Muscle of leg (tissue), 3 donors: ENCODE measurements at regions not wholly inside any gene's neighbourhood (a gene's known extent, or its start where the extent isn't known, plus 50 kb on each side); places are given as distances from the start of the nearest gene placed in this dataset.

Source experiments
- DNase-seq: peaks from one replicate; pipeline ENCODE4 v3.0.0; 2013
- H3K27ac ChIP-seq: one replicate; pipeline ENCODE4 v1.5.1; 2013; ENCODE audit warnings: mild to moderate bottlenecking, low read length, control low read depth
- H3K27me3 ChIP-seq: one replicate; pipeline ENCODE4 v1.6.1; 2013; ENCODE audit warnings: low read length; ENCODE audit not compliant: control insufficient read depth, insufficient read depth
- H3K36me3 ChIP-seq: one replicate; pipeline ENCODE4 v1.6.1; 2013; ENCODE audit warnings: low read length; ENCODE audit not compliant: control insufficient read depth, insufficient read depth
- H3K4me1 ChIP-seq: one replicate; pipeline ENCODE4 v1.6.1; 2013; ENCODE audit warnings: low read length; ENCODE audit not compliant: control insufficient read depth, insufficient read depth
- H3K4me3 ChIP-seq: one replicate; pipeline ENCODE4 v1.5.1; 2013; ENCODE audit warnings: low read length, control low read depth
- H3K9me3 ChIP-seq: replicated peaks from 2 replicates; pipeline ENCODE4 v1.6.1; 2013; ENCODE audit warnings: low read depth, low read length; ENCODE audit not compliant: control insufficient read depth
- WGBS: methylation state at CpG from one replicate; pipeline ENCODE4 v1.1.5; 2013; ENCODE audit warnings: missing lambda C conversion rate; ENCODE audit not compliant: insufficient coverage; 5-methylcytosine and 5-hydroxymethylcytosine counted together

DNA sequence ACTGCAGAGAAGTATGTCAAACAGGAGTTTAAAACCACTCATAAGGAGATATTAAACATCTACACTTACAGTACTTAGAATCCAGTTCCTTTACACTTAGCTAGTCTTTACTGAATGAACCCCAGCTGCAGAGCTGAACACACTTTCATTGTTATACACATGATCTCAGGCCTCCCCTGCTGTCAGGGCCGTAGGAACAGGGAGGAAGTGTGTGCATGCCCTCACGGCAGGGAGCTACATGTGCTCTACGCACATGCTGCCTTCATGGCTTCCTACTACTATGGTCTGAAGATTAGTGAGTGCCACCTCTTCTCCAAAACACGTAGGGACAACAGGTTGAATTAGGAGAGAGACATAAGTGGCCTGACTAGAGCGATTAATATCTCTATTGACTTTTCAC is 191.5 kb downstream of the SIPA1L2 start:
- no peak overlapping the region for H3K4me3 ChIP-seq
- no peaks in the 10 kb centered on the region for H3K9me3 ChIP-seq
- H3K27ac ChIP-seq = no peak overlapping the region
- no peaks in the 10 kb centered on the region for H3K27me3 ChIP-seq
- H3K36me3 ChIP-seq = peaks cover 32% of the 10 kb centered on the region
- no peak for DNase-seq
- no CpG with 5 or more reads among the region's 5 CpGs for WGBS
- peaks cover 6% of the 10 kb centered on the region for H3K4me1 ChIP-seq

- peaks cover 30% of the 10 kb centered on the region for H3K36me3 ChIP-seq
Measured at GRCh38 chr1:232437510-232437909, 192.4 kb downstream of the SIPA1L2 start.

GRCh38 chr1:232435729-232436128 is 194.2 kb downstream of the SIPA1L2 start:
- Histone ChIP-seq H3K36me3 (peaks cover 18% of the 10 kb centered on the region), H3K27ac (no peak overlapping the region), H3K4me3 (no peak overlapping the region), H3K27me3 (no peaks in the 10 kb centered on the region), H3K9me3 (no peaks in the 10 kb centered on the region), H3K4me1 (peaks cover 21% of the 10 kb centered on the region)
- peak; percentile 50 for DNase-seq
- WGBS = no CpG with 5 or more reads among the region's 3 CpGs

More at GRCh38 chr1:232437510-232437909, 192.4 kb downstream of the SIPA1L2 start:
- peaks cover 10% of the 10 kb centered on the region for H3K4me1 ChIP-seq
- no peaks in the 10 kb centered on the region for H3K27me3 ChIP-seq
- 100% methylated on average over 5 of the region's 7 CpGs for WGBS
- H3K9me3 ChIP-seq = no peaks in the 10 kb centered on the region
- DNase-seq = no peak
- no peak overlapping the region for H3K27ac ChIP-seq
- H3K4me3 ChIP-seq = no peak overlapping the region

DNA sequence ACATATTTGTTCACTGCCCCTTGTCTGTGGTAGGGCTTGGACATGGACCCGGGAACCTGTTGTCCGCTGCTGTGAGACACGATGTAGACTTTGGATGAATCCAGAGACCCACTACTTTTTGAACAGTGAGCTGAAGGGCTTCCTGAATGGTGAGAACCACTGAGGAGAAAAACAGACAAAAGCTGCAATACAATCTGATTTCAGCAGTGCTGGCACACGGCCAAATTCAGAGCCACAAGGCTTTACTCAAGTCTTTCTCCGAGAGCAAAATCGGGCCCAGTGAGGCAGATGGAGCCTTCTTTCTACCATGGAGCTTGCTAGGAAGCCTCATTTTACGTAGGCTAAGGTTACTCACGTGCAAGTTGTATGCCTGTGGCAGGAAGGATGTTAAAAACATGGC is 197.6 kb downstream of the SIPA1L2 start:
- 24% methylated on average over 6 of the region's 8 CpGs for WGBS
- H3K9me3 ChIP-seq = no peaks in the 10 kb centered on the region
- H3K4me1 ChIP-seq = peaks cover 29% of the 10 kb centered on the region
- peaks cover 11% of the 10 kb centered on the region for H3K36me3 ChIP-seq
- H3K4me3 ChIP-seq = no peak overlapping the region
- H3K27ac ChIP-seq = peak overlapping the region; percentile 57
- no peaks in the 10 kb centered on the region for H3K27me3 ChIP-seq
- peak; percentile 69 for DNase-seq

- no CpG with 5 or more reads among the region's 4 CpGs for WGBS
- peaks cover 29% of the 10 kb centered on the region for H3K4me1 ChIP-seq
- no peak overlapping the region for H3K4me3 ChIP-seq
- peaks cover 11% of the 10 kb centered on the region for H3K36me3 ChIP-seq
- H3K27ac ChIP-seq = peak overlapping the region; percentile 57
- no peaks in the 10 kb centered on the region for H3K9me3 ChIP-seq
- DNase-seq = peak; percentile 30
- H3K27me3 ChIP-seq = no peaks in the 10 kb centered on the region
Measured at GRCh38 chr1:232431748-232432147, 198.2 kb downstream of the SIPA1L2 start.

- H3K27me3 ChIP-seq = no peaks in the 10 kb centered on the region
- H3K9me3 ChIP-seq = no peaks in the 10 kb centered on the region
- H3K4me1 ChIP-seq = peaks cover 29% of the 10 kb centered on the region
- H3K4me3 ChIP-seq = no peak overlapping the region
- peak overlapping the region; percentile 9 for H3K27ac ChIP-seq
- peaks cover 11% of the 10 kb centered on the region for H3K36me3 ChIP-seq
- DNase-seq = no peak
- WGBS = 83% methylated on average over 4 of the region's 6 CpGs
Measured at GRCh38 chr1:232431326-232431725, 198.6 kb downstream of the SIPA1L2 start.

DNA sequence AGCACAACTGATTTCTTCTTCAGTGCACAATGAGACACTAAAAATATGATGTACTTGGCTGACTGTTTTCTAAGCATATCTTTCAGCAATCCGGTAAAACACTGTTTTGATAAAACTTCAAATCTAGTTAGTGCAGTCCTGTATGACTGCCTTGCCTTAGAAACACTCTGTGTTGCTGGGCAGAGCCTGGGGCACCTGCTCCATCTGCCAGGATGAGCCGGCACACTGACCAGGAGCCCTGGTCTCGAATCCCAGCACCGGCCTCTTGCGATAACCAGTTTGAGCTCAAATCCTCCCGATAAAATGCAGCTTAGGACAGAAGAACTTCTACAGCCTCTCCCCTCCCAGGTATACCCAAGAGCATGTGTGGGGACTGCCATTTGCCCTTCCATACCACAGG is 199.5 kb downstream of the SIPA1L2 start:
- WGBS = 93% methylated on average over 6 of the region's 6 CpGs
- H3K27ac ChIP-seq = no peak overlapping the region

DNA sequence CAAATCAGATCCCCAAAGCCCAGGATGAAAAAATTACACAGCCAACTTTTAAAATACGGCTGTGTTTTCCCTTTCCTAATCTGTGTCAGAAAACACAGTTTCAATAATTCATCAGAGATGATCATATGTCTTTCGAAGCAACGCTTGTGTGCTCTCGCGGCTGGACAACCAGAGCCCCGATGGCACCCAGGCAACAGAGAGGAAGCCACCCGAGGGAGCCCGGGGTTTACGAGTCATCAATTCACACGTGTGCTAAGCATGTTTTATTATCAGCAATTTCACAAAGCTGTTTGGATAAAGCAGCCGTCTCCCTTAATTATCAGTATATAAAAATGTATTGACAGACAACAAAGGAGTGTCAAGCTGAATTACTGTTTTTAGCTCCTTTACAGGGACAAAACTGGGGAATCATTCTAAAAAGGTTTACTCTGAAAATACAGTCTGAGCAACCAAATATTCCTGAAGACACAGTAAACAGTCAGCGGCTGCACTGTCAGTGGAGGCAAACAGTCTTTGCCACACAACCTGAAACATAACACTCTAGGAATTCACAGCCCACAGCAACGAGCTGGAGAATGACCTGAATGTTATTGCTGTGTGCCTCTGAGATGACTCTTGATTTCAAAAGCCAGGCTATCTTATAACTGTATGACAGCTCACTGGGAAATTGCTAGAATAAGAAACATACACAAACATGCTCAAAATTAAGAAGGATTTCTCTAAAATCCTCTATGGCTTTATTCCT is 201.0 kb downstream of the SIPA1L2 start:
- H3K27me3 ChIP-seq = no peaks in the 10 kb centered on the region
- no peak overlapping the region for H3K4me3 ChIP-seq
- H3K36me3 ChIP-seq = peaks cover 12% of the 10 kb centered on the region
- no peaks in the 10 kb centered on the region for H3K9me3 ChIP-seq
- peak; percentile 49 for DNase-seq
- 55% methylated on average over 5 of the region's 13 CpGs for WGBS
- H3K4me1 ChIP-seq = peaks cover 24% of the 10 kb centered on the region
- peak overlapping the region; percentile 53 for H3K27ac ChIP-seq

More for the DNA sequence above, 199.5 kb downstream of the SIPA1L2 start:
- Histone ChIP-seq H3K36me3 (peaks cover 13% of the 10 kb centered on the region), H3K4me1 (peaks cover 24% of the 10 kb centered on the region), H3K4me3 (no peak overlapping the region), H3K9me3 (no peaks in the 10 kb centered on the region), H3K27me3 (no peaks in the 10 kb centered on the region)
- DNase-seq = no peak

DNA sequence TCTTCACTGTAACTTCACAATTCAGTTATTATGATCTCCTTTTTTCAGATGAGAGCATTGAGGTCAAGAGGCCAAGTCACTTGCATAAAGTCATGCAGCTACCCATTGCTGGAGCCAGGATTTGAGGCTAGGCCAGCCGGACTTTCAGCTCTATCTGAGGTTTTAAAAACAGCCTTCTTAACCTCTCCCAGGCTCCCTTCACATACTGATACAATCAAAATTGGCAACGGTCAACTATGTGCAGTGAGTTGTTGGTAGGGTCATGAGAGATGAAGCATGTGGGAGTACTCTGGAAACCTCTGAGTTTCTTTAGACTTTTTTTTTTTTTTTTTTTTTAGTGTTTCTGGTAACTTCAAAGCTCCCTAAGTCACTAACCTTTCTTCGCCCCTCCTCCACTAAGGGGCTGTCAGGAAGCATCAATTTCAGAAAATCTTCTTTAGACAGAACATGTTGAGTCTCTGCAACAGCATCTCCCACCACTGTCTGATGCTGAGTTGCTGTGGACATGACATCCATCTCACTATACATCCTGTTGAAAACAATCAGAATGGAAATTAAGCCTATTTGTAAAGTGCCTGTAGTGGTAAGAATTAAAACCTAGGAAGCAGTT is 201.8 kb downstream of the SIPA1L2 start:
- Histone ChIP-seq H3K36me3 (peaks cover 14% of the 10 kb centered on the region), H3K4me1 (peaks cover 24% of the 10 kb centered on the region), H3K4me3 (no peak overlapping the region), H3K27me3 (no peaks in the 10 kb centered on the region), H3K9me3 (no peaks in the 10 kb centered on the region), H3K27ac (no peak overlapping the region)
- DNase-seq = no peak
- WGBS = no CpG with 5 or more reads among the region's 3 CpGs

GRCh38 chr1:232426801-232427200 is 203.1 kb downstream of the SIPA1L2 start:
- Histone ChIP-seq H3K4me3 (no peak overlapping the region), H3K4me1 (peaks cover 15% of the 10 kb centered on the region), H3K27me3 (no peaks in the 10 kb centered on the region), H3K36me3 (peaks cover 15% of the 10 kb centered on the region), H3K27ac (no peak overlapping the region), H3K9me3 (no peaks in the 10 kb centered on the region)
- DNase-seq = no peak
